DND-41 (cell line): ENCODE measurements at regions not wholly inside any gene's neighbourhood (a gene's known extent, or its start where the extent isn't known, plus 50 kb on each side); places are given as distances from the start of the nearest gene placed in this dataset.

Source experiments
- ATAC-seq: fragments of 200-7000 bp; cut with Tn5 transposase; 3 replicates; pipeline ENCODE4 v1.9.1; 2021; ENCODE audit warnings: low read depth; ENCODE audit not compliant: insufficient read depth
- DNase-seq: peaks from one replicate; pipeline ENCODE4 v3.0.0-alpha.2; 2020
- H2AFZ ChIP-seq: 2 replicates; pipeline ENCODE4 v1.6.0; 2012; ENCODE audit warnings: low read depth, low read length
- H3K27ac ChIP-seq: 2 replicates; pipeline ENCODE4 v1.5.1; 2012; ENCODE audit warnings: low read length, inconsistent platforms
- H3K27me3 ChIP-seq: fragments of 200-600 bp; sonication (generic); 2 replicates; pipeline ENCODE4 v1.6.0; 2012; ENCODE audit warnings: low read length, mild to moderate bottlenecking, inconsistent platforms; ENCODE audit not compliant: insufficient read depth, poor library complexity
- H3K36me3 ChIP-seq: 2 replicates; pipeline ENCODE4 v1.5.1; 2012; ENCODE audit warnings: low read length, inconsistent platforms; ENCODE audit not compliant: insufficient read depth
- H3K4me1 ChIP-seq: 2 replicates; pipeline ENCODE4 v1.5.1; 2012; ENCODE audit warnings: mild to moderate bottlenecking, low read length; ENCODE audit not compliant: insufficient read depth
- H3K4me2 ChIP-seq: 2 replicates; pipeline ENCODE4 v1.6.0; 2012; ENCODE audit warnings: mild to moderate bottlenecking, moderate library complexity, low read length, inconsistent platforms; ENCODE audit not compliant: insufficient read depth
- H3K4me3 ChIP-seq, 2 experiments: fragments of 200-600 bp in 1 of 2; shearing (Covaris generic) in 1 of 2; 2 replicates each; pipeline ENCODE4 v1.5.1; 2012 to 2016; ENCODE audit warnings: inconsistent platforms in 2 of 2, low read length in 2 of 2, mild to moderate bottlenecking in 2 of 2, low read depth in 1 of 2, moderate library complexity in 1 of 2
- H3K79me2 ChIP-seq: 2 replicates; pipeline ENCODE4 v1.6.0; 2012; ENCODE audit warnings: low read length, inconsistent platforms; ENCODE audit not compliant: insufficient read depth
- H3K9ac ChIP-seq: 2 replicates; pipeline ENCODE4 v1.6.0; 2012; ENCODE audit warnings: low read depth, mild to moderate bottlenecking, inconsistent platforms, low read length, moderate library complexity
- H3K9me3 ChIP-seq: 2 replicates; pipeline ENCODE4 v1.5.1; 2012; ENCODE audit warnings: low read length, moderate library complexity, mild to moderate bottlenecking, inconsistent platforms; ENCODE audit not compliant: insufficient read depth, severe bottlenecking
- H4K20me1 ChIP-seq: 2 replicates; pipeline ENCODE4 v1.6.0; 2012; ENCODE audit warnings: low read length; ENCODE audit not compliant: insufficient read depth
- EZH2 ChIP-seq: IDR thresholded peaks from 3 replicates; pipeline ENCODE4 v1.6.1; 2012; ENCODE audit warnings: borderline replicate concordance, low read depth, mild to moderate bottlenecking, moderate library complexity, low read length, inconsistent platforms; ENCODE audit not compliant: severe bottlenecking
- TF ChIP-seq, protein P1 (sequence below): IDR thresholded peaks from 2 replicates; pipeline ENCODE4 v1.5.1; 2012; ENCODE audit warnings: borderline replicate concordance, low read length, moderate library complexity, mild to moderate bottlenecking; ENCODE audit not compliant: poor library complexity, severe bottlenecking; ENCODE audit errors: extremely low read depth

DNA sequence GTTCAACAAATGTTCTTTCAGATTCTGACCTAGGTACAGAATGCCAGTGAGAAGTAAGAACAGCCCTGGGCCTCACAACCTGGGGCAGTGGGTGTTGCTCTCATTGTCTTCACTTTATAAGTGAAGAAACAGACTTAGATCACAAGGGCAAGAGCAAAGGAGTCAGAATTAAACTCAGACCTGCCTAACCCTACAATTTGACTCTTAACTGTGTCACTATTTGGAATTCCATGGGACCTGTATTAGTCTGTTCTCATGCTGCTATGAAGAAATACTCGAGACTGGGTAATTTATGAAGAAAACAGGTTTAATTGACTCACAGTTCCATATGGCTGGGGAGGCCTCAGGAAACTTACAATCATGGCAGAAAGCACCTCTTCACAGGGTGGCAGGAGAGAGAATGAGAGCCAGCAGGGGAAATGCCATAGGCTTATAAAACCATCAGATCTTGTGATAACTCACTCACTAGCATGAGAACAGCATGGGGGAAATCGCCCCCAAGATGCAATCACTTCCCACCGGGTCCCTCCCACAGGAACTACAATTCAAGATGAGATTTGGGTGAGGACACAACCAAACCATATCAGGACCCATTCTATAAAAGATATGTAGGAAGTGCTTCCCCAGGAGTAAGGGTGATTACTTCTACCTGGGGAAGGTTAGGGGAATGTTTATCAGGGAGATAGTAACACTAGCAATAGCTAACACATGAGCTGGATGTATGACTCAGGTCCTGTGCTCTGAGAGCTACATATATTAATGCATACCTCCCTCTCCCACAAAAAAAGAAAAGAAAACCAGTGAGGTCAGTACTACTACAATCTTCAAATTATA is 270.1 kb downstream of the SOX9 start:
- Histone ChIP-seq H3K36me3 (no peaks in the 10 kb centered on the region), H2AFZ (no peak overlapping the region), H3K27ac (no peak overlapping the region), H3K4me1 (no peaks in the 10 kb centered on the region), H3K4me2 (no peak overlapping the region), H3K79me2 (no peaks in the 10 kb centered on the region), H3K9me3 (no peaks in the 10 kb centered on the region), H3K9ac (no peak overlapping the region), H4K20me1 (no peaks in the 10 kb centered on the region), H3K4me3 (no peak overlapping the region), H3K27me3 (no peaks in the 10 kb centered on the region)
- DNase-seq (no peak), ATAC-seq (no peak)
- TF ChIP-seq, protein P1, sequence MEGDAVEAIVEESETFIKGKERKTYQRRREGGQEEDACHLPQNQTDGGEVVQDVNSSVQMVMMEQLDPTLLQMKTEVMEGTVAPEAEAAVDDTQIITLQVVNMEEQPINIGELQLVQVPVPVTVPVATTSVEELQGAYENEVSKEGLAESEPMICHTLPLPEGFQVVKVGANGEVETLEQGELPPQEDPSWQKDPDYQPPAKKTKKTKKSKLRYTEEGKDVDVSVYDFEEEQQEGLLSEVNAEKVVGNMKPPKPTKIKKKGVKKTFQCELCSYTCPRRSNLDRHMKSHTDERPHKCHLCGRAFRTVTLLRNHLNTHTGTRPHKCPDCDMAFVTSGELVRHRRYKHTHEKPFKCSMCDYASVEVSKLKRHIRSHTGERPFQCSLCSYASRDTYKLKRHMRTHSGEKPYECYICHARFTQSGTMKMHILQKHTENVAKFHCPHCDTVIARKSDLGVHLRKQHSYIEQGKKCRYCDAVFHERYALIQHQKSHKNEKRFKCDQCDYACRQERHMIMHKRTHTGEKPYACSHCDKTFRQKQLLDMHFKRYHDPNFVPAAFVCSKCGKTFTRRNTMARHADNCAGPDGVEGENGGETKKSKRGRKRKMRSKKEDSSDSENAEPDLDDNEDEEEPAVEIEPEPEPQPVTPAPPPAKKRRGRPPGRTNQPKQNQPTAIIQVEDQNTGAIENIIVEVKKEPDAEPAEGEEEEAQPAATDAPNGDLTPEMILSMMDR = no peak

- Histone ChIP-seq H3K27ac (no peak overlapping the region), H3K79me2 (no peaks in the 10 kb centered on the region), H2AFZ (no peak overlapping the region), H3K4me3 (no peak overlapping the region), H3K9me3 (no peaks in the 10 kb centered on the region), H4K20me1 (no peaks in the 10 kb centered on the region), H3K27me3 (no peaks in the 10 kb centered on the region), H3K4me1 (no peaks in the 10 kb centered on the region), H3K4me2 (no peak overlapping the region), H3K9ac (no peak overlapping the region), H3K36me3 (no peaks in the 10 kb centered on the region)
- no peak for TF ChIP-seq EZH2
- TF ChIP-seq, protein P1 = no peak
- DNase-seq = no peak
- no peak for ATAC-seq
Measured at GRCh38 chr17:72392056-72393010, 271.5 kb downstream of the SOX9 start.

GRCh38 chr17:72393553-72393952 is 272.7 kb downstream of the SOX9 start:
- TF ChIP-seq, protein P1 = no peak
- TF ChIP-seq EZH2 = no peak
- no peak for DNase-seq
- H3K9ac ChIP-seq = no peak overlapping the region

More at GRCh38 chr17:72393553-72393952, 272.7 kb downstream of the SOX9 start:
- Histone ChIP-seq H3K9me3 (no peaks in the 10 kb centered on the region), H3K27me3 (no peaks in the 10 kb centered on the region), H4K20me1 (no peaks in the 10 kb centered on the region), H3K4me3 (no peak overlapping the region), H3K79me2 (no peaks in the 10 kb centered on the region), H3K36me3 (no peaks in the 10 kb centered on the region), H3K4me1 (no peaks in the 10 kb centered on the region), H2AFZ (no peak overlapping the region), H3K4me2 (no peak overlapping the region), H3K27ac (no peak overlapping the region)
- no peak for ATAC-seq
